ENCODE measurements at regions not wholly inside any gene's neighbourhood (a gene's known extent, or its start where the extent isn't known, plus 50 kb on each side); places are given as distances from the start of the nearest gene placed in this dataset.

DNA sequence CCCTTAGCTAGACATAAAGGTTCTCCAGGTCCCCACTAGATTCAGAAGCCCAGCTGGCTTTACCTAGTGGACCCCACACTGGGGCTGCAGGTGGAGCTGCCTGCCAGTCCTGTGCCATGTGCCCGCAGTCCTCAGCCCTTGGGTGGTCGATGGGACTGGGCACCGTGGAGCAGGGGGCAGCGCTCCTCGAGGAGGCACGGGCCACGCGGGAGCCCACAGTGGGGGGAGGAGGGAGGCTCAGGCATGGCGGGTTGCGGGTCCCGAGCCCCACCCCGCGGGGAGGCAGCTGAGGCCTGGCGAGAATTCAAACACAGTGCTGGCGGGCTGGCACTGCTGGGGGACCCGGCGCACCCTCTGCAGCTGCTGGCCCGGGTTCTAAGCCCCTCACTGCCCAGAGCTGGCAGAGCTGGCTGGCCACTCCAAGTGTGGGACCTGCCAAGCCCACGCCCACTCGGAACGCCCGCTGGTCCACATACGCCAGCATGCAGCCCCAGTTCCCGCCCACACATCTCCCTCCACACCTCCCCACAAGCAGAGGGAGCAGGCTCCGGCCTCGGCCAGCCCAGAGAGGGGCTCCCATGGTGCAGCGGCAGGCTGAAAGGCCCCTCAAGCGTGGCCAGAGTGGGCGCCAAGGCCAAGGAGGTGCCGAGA lies 119.7 kb upstream of the NRXN1 start:
- POLR2A ChIA-PET (ENCODE audit: low non-redundant PET), result no interaction called here
- H3K27me3 ChIP-seq (replicated peaks; ENCODE audit: insufficient read depth, low read depth, low read length, poor library complexity), result no peaks in the 10 kb centered on the region
- TF ChIP-seq EZH2 (IDR thresholded peaks at IDR 0.05; ENCODE audit: borderline replicate concordance, low read depth, low read length, poor library complexity, severe bottlenecking), result no peak
- TF ChIP-seq, protein P1, sequence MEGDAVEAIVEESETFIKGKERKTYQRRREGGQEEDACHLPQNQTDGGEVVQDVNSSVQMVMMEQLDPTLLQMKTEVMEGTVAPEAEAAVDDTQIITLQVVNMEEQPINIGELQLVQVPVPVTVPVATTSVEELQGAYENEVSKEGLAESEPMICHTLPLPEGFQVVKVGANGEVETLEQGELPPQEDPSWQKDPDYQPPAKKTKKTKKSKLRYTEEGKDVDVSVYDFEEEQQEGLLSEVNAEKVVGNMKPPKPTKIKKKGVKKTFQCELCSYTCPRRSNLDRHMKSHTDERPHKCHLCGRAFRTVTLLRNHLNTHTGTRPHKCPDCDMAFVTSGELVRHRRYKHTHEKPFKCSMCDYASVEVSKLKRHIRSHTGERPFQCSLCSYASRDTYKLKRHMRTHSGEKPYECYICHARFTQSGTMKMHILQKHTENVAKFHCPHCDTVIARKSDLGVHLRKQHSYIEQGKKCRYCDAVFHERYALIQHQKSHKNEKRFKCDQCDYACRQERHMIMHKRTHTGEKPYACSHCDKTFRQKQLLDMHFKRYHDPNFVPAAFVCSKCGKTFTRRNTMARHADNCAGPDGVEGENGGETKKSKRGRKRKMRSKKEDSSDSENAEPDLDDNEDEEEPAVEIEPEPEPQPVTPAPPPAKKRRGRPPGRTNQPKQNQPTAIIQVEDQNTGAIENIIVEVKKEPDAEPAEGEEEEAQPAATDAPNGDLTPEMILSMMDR (conservative IDR thresholded peaks at IDR 0.05; ENCODE audit: low read depth, low read length), result no peak
- no peaks in the 10 kb centered on the region for H3K36me3 ChIP-seq (ENCODE audit: insufficient read depth, low read length, poor library complexity, severe bottlenecking)
- no peaks in the 10 kb centered on the region for H3K9me3 ChIP-seq (ENCODE audit: low read depth, low read length, poor library complexity, severe bottlenecking)
- no peak for DNase-seq (ENCODE audit: low spot score)
- CTCF ChIA-PET, result no interaction called here
- intact Hi-C loops (cut with micrococcal nuclease; ENCODE audit: unreplicated experiment), result no loop called here
- no peak overlapping the region for H3K27ac ChIP-seq (ENCODE audit: low read depth, low read length, poor library complexity, severe bottlenecking)
- no TSS peak for BruUV-seq (replicated peaks)
- H3K4me3 ChIP-seq (ENCODE audit: low read depth, low read length, poor library complexity, severe bottlenecking), result no peak overlapping the region
- no peaks in the 10 kb centered on the region for H3K4me1 ChIP-seq (ENCODE audit: insufficient read depth, low read length, poor library complexity, severe bottlenecking)

DNA sequence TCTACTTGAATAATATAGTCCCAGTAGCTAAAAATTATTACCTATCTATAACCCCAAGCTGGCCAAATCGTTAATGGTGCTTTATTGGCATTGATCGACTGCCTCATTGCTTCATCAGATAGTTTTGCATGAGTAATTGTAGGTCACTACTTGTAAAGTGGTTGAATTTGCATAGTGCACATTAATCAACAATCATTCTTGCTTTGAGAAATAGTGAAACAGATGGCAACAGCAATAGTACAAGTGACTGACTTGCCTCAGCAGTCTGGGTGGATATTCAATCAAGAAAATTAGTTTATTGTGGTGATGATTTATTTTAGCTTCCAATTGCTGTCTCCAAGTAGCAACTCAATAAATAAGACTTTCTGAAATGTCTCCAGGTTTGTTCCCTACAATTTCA lies 117.8 kb upstream of the NRXN1 start:
- DNase-seq (ENCODE audit: low spot score), result no peak
- POLR2A ChIA-PET (ENCODE audit: low non-redundant PET), result no interaction called here
- Histone ChIP-seq H3K27me3 (replicated peaks; ENCODE audit: insufficient read depth, low read depth, low read length, poor library complexity) (no peaks in the 10 kb centered on the region), H3K27ac (ENCODE audit: low read depth, low read length, poor library complexity, severe bottlenecking) (no peak overlapping the region), H3K9me3 (ENCODE audit: low read depth, low read length, poor library complexity, severe bottlenecking) (no peaks in the 10 kb centered on the region), H3K36me3 (ENCODE audit: insufficient read depth, low read length, poor library complexity, severe bottlenecking) (no peaks in the 10 kb centered on the region), H3K4me1 (ENCODE audit: insufficient read depth, low read length, poor library complexity, severe bottlenecking) (no peaks in the 10 kb centered on the region), H3K4me3 (ENCODE audit: low read depth, low read length, poor library complexity, severe bottlenecking) (no peak overlapping the region)
- BruUV-seq (replicated peaks), result no TSS peak
- intact Hi-C loops (cut with micrococcal nuclease; ENCODE audit: unreplicated experiment), result no loop called here
- TF ChIP-seq, protein P1 (conservative IDR thresholded peaks at IDR 0.05; ENCODE audit: low read depth, low read length), result no peak
- no peak for TF ChIP-seq EZH2 (IDR thresholded peaks at IDR 0.05; ENCODE audit: borderline replicate concordance, low read depth, low read length, poor library complexity, severe bottlenecking)
- CTCF ChIA-PET, result no interaction called here

DNA sequence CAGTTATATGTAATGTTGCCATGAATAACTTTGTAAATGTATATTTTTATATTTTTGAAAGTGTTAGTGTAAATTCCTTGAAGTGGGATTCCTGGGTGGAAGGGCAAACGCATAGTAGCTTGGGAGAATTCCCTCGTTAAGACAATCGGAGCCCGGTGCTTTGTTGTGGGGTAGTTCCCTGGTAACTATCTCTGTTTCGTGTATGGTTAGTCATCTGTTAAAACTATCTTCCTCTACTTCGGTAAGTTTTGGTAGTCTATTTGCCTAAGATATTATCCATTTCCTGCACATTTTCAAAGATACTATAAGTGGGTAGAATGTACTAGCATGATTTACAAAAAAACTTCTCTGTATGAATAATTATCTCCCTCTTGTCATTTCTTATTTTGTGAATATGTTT lies 113.8 kb upstream of the NRXN1 start:
- ChIA-PET POLR2A (ENCODE audit: low non-redundant PET) (no interaction called here), CTCF (no interaction called here)
- H3K9me3 ChIP-seq (ENCODE audit: low read depth, low read length, poor library complexity, severe bottlenecking), result no peaks in the 10 kb centered on the region
- TF ChIP-seq EZH2 (IDR thresholded peaks at IDR 0.05; ENCODE audit: borderline replicate concordance, low read depth, low read length, poor library complexity, severe bottlenecking), result no peak
- DNase-seq (ENCODE audit: low spot score), result no peak
- BruUV-seq (replicated peaks), result no TSS peak
- no peaks in the 10 kb centered on the region for H3K4me1 ChIP-seq (ENCODE audit: insufficient read depth, low read length, poor library complexity, severe bottlenecking)
- H3K4me3 ChIP-seq (ENCODE audit: low read depth, low read length, poor library complexity, severe bottlenecking), result no peak overlapping the region
- no peaks in the 10 kb centered on the region for H3K27me3 ChIP-seq (replicated peaks; ENCODE audit: insufficient read depth, low read depth, low read length, poor library complexity)
- no peak overlapping the region for H3K27ac ChIP-seq (ENCODE audit: low read depth, low read length, poor library complexity, severe bottlenecking)
- no peaks in the 10 kb centered on the region for H3K36me3 ChIP-seq (ENCODE audit: insufficient read depth, low read length, poor library complexity, severe bottlenecking)
- intact Hi-C loops (cut with micrococcal nuclease; ENCODE audit: unreplicated experiment), result no loop called here

DNA sequence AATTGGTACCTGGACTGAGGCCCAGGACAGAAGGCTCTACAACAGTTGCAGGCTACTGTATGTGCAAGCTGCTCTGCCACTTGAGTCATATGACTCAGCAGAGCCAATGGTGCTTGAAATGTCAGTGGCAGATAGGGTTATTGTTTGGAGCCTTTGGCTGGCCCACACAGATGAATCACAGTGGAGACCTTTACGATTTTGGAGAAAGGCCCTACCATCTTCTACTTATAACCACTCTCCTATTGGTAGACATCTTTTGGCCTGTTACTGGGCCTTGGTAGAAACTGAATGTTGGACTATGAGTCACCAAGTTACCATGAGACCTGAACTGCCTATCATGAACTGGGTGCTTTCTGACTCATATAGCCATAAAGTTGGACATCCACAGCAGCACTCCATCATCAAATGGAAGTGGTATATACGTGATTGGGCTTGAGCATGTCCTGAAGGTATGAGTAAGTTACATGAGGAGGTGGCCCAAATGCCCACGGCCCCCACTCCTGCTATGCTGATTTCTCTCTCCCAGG lies 88.9 kb upstream of the NRXN1 start:
- H3K9me3 ChIP-seq (ENCODE audit: low read depth, low read length, poor library complexity, severe bottlenecking), result no peaks in the 10 kb centered on the region
- intact Hi-C loops (cut with micrococcal nuclease; ENCODE audit: unreplicated experiment), result no loop called here
- H3K27me3 ChIP-seq (replicated peaks; ENCODE audit: insufficient read depth, low read depth, low read length, poor library complexity), result peaks cover 6% of the 10 kb centered on the region
- no peak overlapping the region for H3K27ac ChIP-seq (ENCODE audit: low read depth, low read length, poor library complexity, severe bottlenecking)
- ChIA-PET POLR2A (ENCODE audit: low non-redundant PET) (no interaction called here), CTCF (no interaction called here)
- no peaks in the 10 kb centered on the region for H3K36me3 ChIP-seq (ENCODE audit: insufficient read depth, low read length, poor library complexity, severe bottlenecking)
- no peak for DNase-seq (ENCODE audit: low spot score)
- BruUV-seq (replicated peaks), result no TSS peak
- no peak overlapping the region for H3K4me3 ChIP-seq (ENCODE audit: low read depth, low read length, poor library complexity, severe bottlenecking)
- no peaks in the 10 kb centered on the region for H3K4me1 ChIP-seq (ENCODE audit: insufficient read depth, low read length, poor library complexity, severe bottlenecking)
- TF ChIP-seq, protein P1 (conservative IDR thresholded peaks at IDR 0.05; ENCODE audit: low read depth, low read length), result no peak
- TF ChIP-seq EZH2 (IDR thresholded peaks at IDR 0.05; ENCODE audit: borderline replicate concordance, low read depth, low read length, poor library complexity, severe bottlenecking), result no peak
